A673 (cell line): ENCODE measurements at regions not wholly inside any gene's neighbourhood (a gene's known extent, or its start where the extent isn't known, plus 50 kb on each side); places are given as distances from the start of the nearest gene placed in this dataset.

Experiments used
- BruUV-seq: library from RNA; stranded (reverse); fragments of 400-500 nt; replicated peaks from 2 replicates; lab custom pipeline; 2021; lab: Mats Ljungman, UMichigan
- CTCF ChIA-PET: fragments of 300-600 bp; sonication (Branson Sonifier 250); formaldehyde crosslinking; loops from one replicate; lab custom pipeline; 2022; ENCODE audit warnings: antibody characterized with exemption; lab: Charles Lee
- POLR2A ChIA-PET: fragments of 300-600 bp; sonication (Branson Sonifier 250); formaldehyde crosslinking; loops from one replicate; lab custom pipeline; 2022; ENCODE audit warnings: antibody characterized with exemption; ENCODE audit not compliant: low non-redundant PET; lab: Charles Lee
- DNase-seq: peaks from one replicate; pipeline ENCODE4 v3.0.0-alpha.2; 2015; ENCODE audit warnings: low spot score
- H3K27ac ChIP-seq: fragments of 200-600 bp; sonication (generic); 2 replicates; pipeline ENCODE4 v1.5.1; 2016; ENCODE audit warnings: mixed run types, low read depth, mild to moderate bottlenecking, mixed read lengths, antibody characterized with exemption, low read length; ENCODE audit not compliant: poor library complexity, severe bottlenecking
- H3K27me3 ChIP-seq: fragments of 200-600 bp; sonication (generic); replicated peaks from 2 replicates; pipeline ENCODE4 v1.6.1; 2017; ENCODE audit warnings: mixed run types, low read depth, mild to moderate bottlenecking, mixed read lengths, antibody characterized with exemption, low read length; ENCODE audit not compliant: insufficient read depth, poor library complexity
- H3K36me3 ChIP-seq: fragments of 200-600 bp; sonication (generic); 2 replicates; pipeline ENCODE4 v1.6.1; 2016; ENCODE audit warnings: mixed run types, mild to moderate bottlenecking, mixed read lengths, antibody characterized with exemption, low read length; ENCODE audit not compliant: insufficient read depth, poor library complexity, severe bottlenecking
- H3K4me1 ChIP-seq: fragments of 200-600 bp; sonication (generic); 2 replicates; pipeline ENCODE4 v1.6.1; 2017; ENCODE audit warnings: mixed run types, mild to moderate bottlenecking, mixed read lengths, antibody characterized with exemption, low read length; ENCODE audit not compliant: insufficient read depth, poor library complexity, severe bottlenecking
- H3K4me3 ChIP-seq: fragments of 200-600 bp; sonication (generic); 2 replicates; pipeline ENCODE4 v1.5.1; 2016; ENCODE audit warnings: low read depth, mixed run types, mild to moderate bottlenecking, mixed read lengths, low read length; ENCODE audit not compliant: poor library complexity, severe bottlenecking
- H3K9me3 ChIP-seq: fragments of 200-600 bp; sonication (generic); 2 replicates; pipeline ENCODE4 v1.6.1; 2016; ENCODE audit warnings: mixed run types, low read depth, mild to moderate bottlenecking, mixed read lengths, antibody characterized with exemption, low read length; ENCODE audit not compliant: poor library complexity, severe bottlenecking
- CTCF ChIP-seq: fragments of 300-800, 200-600 bp; sonication (generic); conservative IDR thresholded peaks from 2 replicates; pipeline ENCODE4 v1.5.1; 2017; ENCODE audit warnings: low read depth, mild to moderate bottlenecking, antibody characterized with exemption, low read length, moderate library complexity, mixed read lengths
- EZH2 ChIP-seq: fragments of 200-600 bp; sonication (generic); IDR thresholded peaks from 2 replicates; pipeline ENCODE4 v1.6.1; 2017; ENCODE audit warnings: borderline replicate concordance, low read depth, mild to moderate bottlenecking, mixed read lengths, antibody characterized with exemption, low read length; ENCODE audit not compliant: poor library complexity, severe bottlenecking
- intact Hi-C: fragments of 100-400 bp; cut with micrococcal nuclease; formaldehyde crosslinking; loops from one replicate; pipeline ENCODE4 v1.10.0; 2022; ENCODE audit not compliant: unreplicated experiment

GRCh38 chr11:134554106-134554505, 142.1 kb upstream of the B3GAT1 start:
- CTCF ChIA-PET = no interaction called here
- TF ChIP-seq CTCF (no peak), EZH2 (no peak)
- Histone ChIP-seq H3K9me3 (no peaks in the 10 kb centered on the region), H3K4me1 (no peaks in the 10 kb centered on the region), H3K27me3 (no peaks in the 10 kb centered on the region), H3K27ac (no peak overlapping the region), H3K4me3 (no peak overlapping the region), H3K36me3 (no peaks in the 10 kb centered on the region)
- POLR2A ChIA-PET = no interaction called here
- no peak for DNase-seq
- intact Hi-C loops = no loop called here
- BruUV-seq = no TSS peak

- Histone ChIP-seq H3K9me3 (no peaks in the 10 kb centered on the region), H3K27ac (no peak overlapping the region), H3K4me3 (no peak overlapping the region), H3K36me3 (no peaks in the 10 kb centered on the region), H3K27me3 (no peaks in the 10 kb centered on the region), H3K4me1 (no peaks in the 10 kb centered on the region)
- no peak for DNase-seq
- TF ChIP-seq EZH2 (no peak), CTCF (no peak)
- ChIA-PET POLR2A (no interaction called here), CTCF (no interaction called here)
- intact Hi-C loops = no loop called here
- no TSS peak for BruUV-seq
These were observed 140.7 kb upstream of the B3GAT1 start for GRCh38 chr11:134552749-134553148.

- no TSS peak for BruUV-seq
These were observed 133.5 kb upstream of the B3GAT1 start for GRCh38 chr11:134545521-134545920.

More at GRCh38 chr11:134545521-134545920, 133.5 kb upstream of the B3GAT1 start:
- Histone ChIP-seq H3K4me1 (no peaks in the 10 kb centered on the region), H3K27ac (no peak overlapping the region), H3K9me3 (no peaks in the 10 kb centered on the region), H3K4me3 (no peak overlapping the region), H3K36me3 (no peaks in the 10 kb centered on the region), H3K27me3 (no peaks in the 10 kb centered on the region)
- ChIA-PET POLR2A (no interaction called here), CTCF (no interaction called here)
- no peak for DNase-seq
- TF ChIP-seq CTCF = no peak
- TF ChIP-seq EZH2 = no peak
- intact Hi-C loops = no loop called here
